Activated CD4-positive, CD25-positive, alpha-beta regulatory T cell treated with anti-CD3 and anti-CD28 coated beads, Interleukin-2, amount 50 U/mL, for 72 hours (primary cell): ENCODE measurements at regions not wholly inside any gene's neighbourhood (a gene's known extent, or its start where the extent isn't known, plus 50 kb on each side); places are given as distances from the start of the nearest gene placed in this dataset.

ENCODE experiments used
- DNase-seq: peaks from one replicate; pipeline ENCODE4 v3.0.0; 2021

GRCh38 chr20:40770564-40771307, 81.7 kb upstream of the MAFB start:
- DNase-seq, result no peak

GRCh38 chr20:40771308-40771610, 82.2 kb upstream of the MAFB start:
- no peak for DNase-seq

GRCh38 chr20:40771848-40772511, 82.9 kb upstream of the MAFB start:
- DNase-seq, result no peak

DNA sequence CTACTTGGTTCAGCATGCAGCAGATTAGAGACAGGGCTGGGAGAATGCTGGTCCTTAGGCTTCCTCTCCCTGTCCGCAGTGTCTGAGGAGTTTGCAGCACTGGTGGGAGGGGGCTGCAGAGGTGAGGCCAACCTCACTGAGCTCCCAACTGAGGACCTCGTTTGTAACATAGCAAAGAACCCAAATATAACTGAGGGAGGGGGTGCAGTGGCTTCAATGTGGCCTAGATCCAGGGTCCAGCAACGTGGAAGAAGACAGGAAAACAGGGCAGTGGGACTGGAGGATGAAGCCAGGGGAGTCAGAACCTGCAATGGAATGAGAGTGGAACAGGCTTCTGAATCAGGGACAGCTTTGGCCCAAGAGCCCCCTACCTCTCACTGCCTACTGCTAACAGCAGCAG, 84.3 kb upstream of the MAFB start:
- DNase-seq, result no peak

DNA sequence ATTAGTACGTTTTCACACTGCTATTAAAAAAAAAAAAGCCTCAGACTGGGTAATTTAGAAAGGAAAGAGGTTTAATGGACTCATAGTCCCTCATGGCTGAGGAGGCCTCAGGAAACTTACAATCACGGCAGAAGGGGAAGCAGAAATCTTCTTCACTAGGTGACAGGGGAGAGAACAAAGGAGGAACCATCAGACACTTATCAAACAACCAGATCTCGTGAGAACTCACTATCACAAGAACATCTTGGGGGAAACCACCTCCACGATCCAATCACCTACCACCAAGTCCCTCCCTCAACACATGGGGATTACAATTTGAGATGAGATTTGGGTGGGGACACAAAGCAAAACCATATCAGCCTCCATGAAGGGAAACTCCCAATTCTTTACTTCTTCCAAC, 85.2 kb upstream of the MAFB start:
- no peak for DNase-seq

DNA sequence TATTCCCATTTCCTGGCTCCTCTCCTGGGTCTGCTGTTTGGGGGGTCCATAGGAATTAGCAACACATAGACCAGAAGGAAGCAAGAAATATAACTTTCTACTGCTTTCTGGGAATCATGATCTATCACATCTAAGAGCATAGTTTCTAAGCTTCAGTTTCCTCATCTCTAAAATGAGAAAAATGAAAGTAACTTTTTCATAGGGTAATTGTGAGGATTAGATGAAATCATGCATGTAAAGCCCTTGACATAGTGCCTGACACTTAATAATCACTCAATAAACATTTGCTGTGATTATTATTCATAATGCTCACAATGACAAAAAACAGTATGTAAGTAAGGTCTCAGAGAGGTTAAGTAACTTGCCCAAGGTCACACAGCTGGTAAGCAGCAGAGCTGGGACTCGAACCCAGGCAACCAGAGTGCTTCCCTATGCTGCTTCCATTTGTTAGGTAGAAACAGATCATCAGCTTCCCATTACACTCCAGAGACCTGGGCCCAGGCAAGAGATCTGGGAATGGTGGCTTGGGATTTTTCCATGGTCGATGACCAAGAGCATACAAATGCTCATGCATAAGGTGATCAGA, 86.6 kb upstream of the MAFB start:
- no peak for DNase-seq

GRCh38 chr20:40776466-40777457, 87.7 kb upstream of the MAFB start:
- no peak for DNase-seq

DNA sequence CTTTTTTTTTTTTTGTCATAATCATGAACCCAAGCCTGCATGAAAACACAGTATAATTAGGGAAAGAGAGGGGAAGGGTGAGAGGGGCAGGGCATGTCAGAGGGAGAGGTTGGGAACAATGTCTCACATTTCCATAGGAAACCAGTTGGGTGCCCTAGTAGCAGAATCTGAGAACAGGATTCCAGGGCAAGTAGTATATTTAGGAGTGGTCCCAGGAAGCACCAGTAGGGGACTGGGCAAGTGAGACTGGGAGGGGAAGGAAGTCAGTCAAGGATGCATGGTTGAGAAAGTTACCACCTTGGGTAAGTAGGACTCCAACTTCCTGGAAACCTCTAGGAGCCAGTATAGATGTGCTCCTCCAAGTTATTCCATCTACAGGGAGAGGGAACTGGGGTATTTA, 88.6 kb upstream of the MAFB start:
- no peak for DNase-seq

GRCh38 chr20:40778894-40779496, 90.0 kb upstream of the MAFB start:
- DNase-seq, result no peak

GRCh38 chr20:40781327-40782042, 92.4 kb upstream of the MAFB start:
- DNase-seq, result no peak

DNA sequence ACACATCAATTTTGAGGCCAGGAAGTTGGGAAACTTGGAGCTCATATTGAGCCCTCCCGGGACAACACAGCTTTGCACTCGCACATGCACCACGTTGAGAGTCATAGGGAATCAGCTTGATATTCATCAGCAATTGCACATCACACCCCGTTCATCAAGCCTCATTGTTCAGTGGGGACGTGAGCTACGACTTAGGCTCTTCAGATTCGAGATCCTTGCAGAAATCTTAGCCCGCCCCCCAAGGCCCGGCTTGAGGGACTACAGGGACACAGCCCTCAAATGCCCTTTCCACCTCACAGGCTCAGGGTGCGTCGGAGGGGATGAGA, 93.0 kb upstream of the MAFB start:
- no peak for DNase-seq

- no peak for DNase-seq
These were observed 96.3 kb upstream of the MAFB start for GRCh38 chr20:40785346-40785745.

DNA sequence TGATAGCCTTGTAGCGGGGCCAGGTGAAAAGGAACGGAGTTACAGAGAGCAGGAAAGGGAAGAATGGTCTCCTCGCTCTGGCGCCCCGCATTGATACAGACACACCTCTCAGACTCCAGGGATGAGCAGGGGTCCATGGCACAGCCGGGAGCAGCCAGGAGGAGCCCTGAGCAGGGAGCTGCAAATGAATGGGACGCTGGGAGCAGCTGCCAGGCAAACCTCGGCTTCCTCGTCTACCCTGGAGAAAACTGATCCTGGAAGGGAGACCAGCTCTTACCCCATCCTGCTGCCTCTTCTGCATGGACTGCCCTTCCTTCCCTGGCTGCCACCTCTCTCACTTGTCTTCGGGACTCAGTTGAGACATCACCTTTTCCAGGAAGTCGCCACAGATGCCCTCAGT, 97.3 kb upstream of the MAFB start:
- no peak for DNase-seq

- DNase-seq, result no peak
These were observed 98.9 kb upstream of the MAFB start for GRCh38 chr20:40787941-40788340.

DNA sequence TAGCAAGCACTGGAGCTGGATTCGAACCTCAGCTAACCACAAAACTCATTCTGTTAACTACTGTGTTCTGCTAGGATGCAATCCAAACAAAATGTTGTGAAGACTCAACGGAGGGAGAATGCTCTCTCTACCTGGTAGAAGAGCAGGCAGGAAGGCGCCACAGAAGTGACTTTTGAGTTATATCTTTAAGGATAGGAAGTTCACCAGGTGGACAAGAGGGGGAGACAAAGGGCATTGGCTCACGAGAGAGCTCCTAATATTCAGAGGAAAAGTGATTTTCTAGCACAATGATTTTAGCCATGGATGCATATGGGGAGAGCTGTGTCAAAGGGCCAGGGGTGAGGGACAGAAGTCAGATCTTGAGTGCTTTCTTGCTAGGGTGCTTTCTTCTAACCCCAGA, 108.4 kb upstream of the MAFB start:
- no peak for DNase-seq

- DNase-seq, result no peak
These were observed 109.0 kb upstream of the MAFB start for GRCh38 chr20:40798066-40798465.

DNA sequence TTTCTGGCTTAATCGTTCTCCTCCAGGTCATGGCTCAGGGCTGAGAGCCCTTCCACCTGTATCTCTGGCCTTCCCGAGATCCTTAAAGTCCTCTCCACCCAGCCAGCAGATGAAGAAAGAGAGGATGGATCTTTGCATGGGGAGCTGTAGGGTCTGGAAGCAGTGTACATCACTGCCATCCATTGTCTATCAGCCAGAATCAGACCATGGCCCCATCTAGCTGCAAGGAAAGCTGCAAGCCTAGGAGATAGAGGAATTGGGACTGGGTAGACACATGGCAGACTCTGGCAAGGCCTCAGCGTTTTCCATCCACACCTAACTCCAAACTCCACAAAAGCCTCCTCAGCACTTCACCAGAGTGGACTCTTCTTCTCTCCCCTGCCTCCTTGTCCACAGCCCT, 113.8 kb upstream of the MAFB start:
- no peak for DNase-seq

GRCh38 chr20:40803381-40803780, 114.3 kb upstream of the MAFB start:
- no peak for DNase-seq

GRCh38 chr20:40805592-40805991, 116.6 kb upstream of the MAFB start:
- DNase-seq, result no peak

- DNase-seq, result no peak
These were observed 118.1 kb upstream of the MAFB start for GRCh38 chr20:40806929-40807820.

DNA sequence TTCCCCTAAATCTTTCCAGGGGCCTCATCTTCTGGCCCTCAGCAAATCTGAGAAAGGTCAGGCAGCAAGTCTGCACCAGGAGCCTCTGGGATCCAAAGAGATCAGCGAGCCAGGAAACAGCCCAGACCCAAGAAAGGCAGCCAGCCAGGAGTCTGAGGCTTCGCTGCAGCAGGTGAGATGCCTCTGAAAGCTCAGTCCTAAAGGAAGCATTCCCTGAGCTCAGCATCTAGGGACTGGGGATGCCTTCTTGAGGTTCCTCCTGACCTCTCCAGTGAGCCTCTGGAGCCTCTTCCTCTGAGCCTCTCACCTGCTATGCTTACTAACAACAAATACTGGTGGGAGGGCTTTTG, 118.8 kb upstream of the MAFB start:
- no peak for DNase-seq

DNA sequence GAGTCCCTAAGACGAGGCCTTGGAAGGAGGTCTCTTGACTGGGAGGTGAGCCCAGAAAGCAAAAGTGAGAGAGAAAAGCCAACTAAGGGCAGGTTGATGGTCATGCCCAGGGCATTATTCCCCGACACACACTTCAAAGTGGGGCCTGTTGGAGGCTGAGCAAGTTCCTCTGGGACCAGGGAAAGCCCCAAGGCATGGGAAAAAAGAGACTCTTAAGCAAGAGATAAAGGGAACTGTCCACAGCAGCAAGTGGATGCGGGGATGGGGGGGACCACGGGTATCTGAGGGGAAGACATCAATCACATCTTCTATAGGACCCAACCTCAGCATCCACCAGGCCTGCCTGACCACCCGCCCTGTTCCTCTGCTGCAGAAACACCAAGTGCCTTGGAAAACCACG, 119.9 kb upstream of the MAFB start:
- DNase-seq, result no peak
